Sigmoid colon (tissue), 3 donors: ENCODE measurements at regions not wholly inside any gene's neighbourhood (a gene's known extent, or its start where the extent isn't known, plus 50 kb on each side); places are given as distances from the start of the nearest gene placed in this dataset.

Experiments used
- CTCF ChIP-seq, 4 experiments: fragments of 450-650 bp in 3 of 4; fragments of 200-600 bp in 1 of 4; IDR thresholded peaks; one replicate each; pipeline ENCODE4 v1.5.1; 2016 to 2019; ENCODE audit warnings: antibody characterized with exemption in 4 of 4, mild to moderate bottlenecking in 3 of 4, moderate library complexity in 2 of 4
- POLR2A ChIP-seq, 2 donors: fragments of 450-650 bp; IDR thresholded peaks; one replicate each; pipeline ENCODE4 v1.6.1; 2016; ENCODE audit warnings: antibody characterized with exemption in 2 of 2, mild to moderate bottlenecking in 2 of 2, moderate library complexity in 2 of 2

- TF ChIP-seq CTCF (IDR thresholded peaks at IDR 0.05), result no peak
- TF ChIP-seq POLR2A (IDR thresholded peaks at IDR 0.05), result no peak
Observed at GRCh38 chrX:126030021-126030420, 136.1 kb downstream of the DCAF12L2 start.
